SK-N-SH (cell line): ENCODE measurements at regions not wholly inside any gene's neighbourhood (a gene's known extent, or its start where the extent isn't known, plus 50 kb on each side); places are given as distances from the start of the nearest gene placed in this dataset.

ENCODE experiments used
- CTCF ChIA-PET: fragments of 300-600, 350-600 bp; formaldehyde crosslinking; extraction: SDS; loops from one replicate; lab custom pipeline; 2021; lab: Yijun Ruan, JAX
- POLR2A ChIA-PET: fragments of 350-600 bp; sonication (Branson Sonifier 250); formaldehyde crosslinking; extraction: SDS; loops from one replicate; lab custom pipeline; 2020; ENCODE audit warnings: antibody characterized with exemption, inconsistent platforms; lab: Yijun Ruan, JAX
- DNase-seq: peaks from one replicate; pipeline ENCODE4 v3.0.0; 2012
- H2AFZ ChIP-seq: fragments of 200-600 bp; sonication (generic); 2 replicates; pipeline ENCODE4 v1.8.1; 2016; ENCODE audit warnings: antibody characterized with exemption, mild to moderate bottlenecking, low read depth
- H3F3A ChIP-seq: fragments of 200-600 bp; sonication (generic); replicated peaks from 2 replicates; pipeline ENCODE3; 2016; ENCODE audit warnings: antibody characterized with exemption, mild to moderate bottlenecking; ENCODE audit not compliant: insufficient read depth
- H3K27ac ChIP-seq, 2 experiments: fragments of 200-500 bp in 1 of 2; fragments of 200-600 bp in 1 of 2; sonication (Bioruptor generic) in 1 of 2; sonication (generic), shearing (Covaris generic) in 1 of 2; 2 replicates each; pipeline versions ENCODE4 v1.5.1 to v1.6.1; 2014 to 2016; ENCODE audit warnings: low read depth in 2 of 2, inconsistent platforms in 1 of 2, low read length in 1 of 2, mild to moderate bottlenecking in 1 of 2, mixed read lengths in 1 of 2
- H3K27me3 ChIP-seq: fragments of 200-600 bp; sonication (generic), shearing (Covaris generic); 2 replicates; pipeline ENCODE4 v1.6.1; 2016; ENCODE audit warnings: mixed run types; ENCODE audit not compliant: insufficient read depth
- H3K36me3 ChIP-seq, 2 experiments: fragments of 200-500 bp in 1 of 2; fragments of 200-600 bp in 1 of 2; sonication (Bioruptor generic) in 1 of 2; sonication (generic) in 1 of 2; replicated peaks in 1 of 2; 2 replicates each; pipeline versions ENCODE3 to v1.5.1; 2014 to 2016; ENCODE audit warnings: low read length in 1 of 2, mild to moderate bottlenecking in 1 of 2; ENCODE audit not compliant: insufficient read depth in 2 of 2, control insufficient read depth in 1 of 2
- H3K4me1 ChIP-seq, 2 experiments: fragments of 200-500 bp in 1 of 2; fragments of 200-600 bp in 1 of 2; sonication (Bioruptor generic) in 1 of 2; sonication (generic), shearing (Covaris generic) in 1 of 2; 2 replicates each; pipeline versions ENCODE4 v1.5.1 to v1.6.1; 2014 to 2016; ENCODE audit warnings: low read depth in 1 of 2, low read length in 1 of 2, mixed run types in 1 of 2; ENCODE audit not compliant: insufficient read depth in 2 of 2, control insufficient read depth in 1 of 2
- H3K4me2 ChIP-seq: fragments of 200-600 bp; sonication (generic), shearing (Covaris generic); 2 replicates; pipeline ENCODE4 v1.6.1; 2017; ENCODE audit warnings: mixed run types
- H3K4me3 ChIP-seq, 2 experiments: fragments of 200-500 bp in 1 of 2; fragments of 200-600 bp in 1 of 2; sonication (Bioruptor generic) in 1 of 2; sonication (generic), shearing (Covaris generic) in 1 of 2; 2 replicates each; pipeline versions ENCODE4 v1.5.1 to v1.8.1; 2014 to 2016; ENCODE audit warnings: low read depth in 2 of 2, inconsistent platforms in 1 of 2, low read length in 1 of 2, mild to moderate bottlenecking in 1 of 2, mixed read lengths in 1 of 2, moderate library complexity in 1 of 2
- H3K79me2 ChIP-seq: fragments of 200-600 bp; sonication (generic); 2 replicates; pipeline ENCODE4 v1.8.1; 2017; ENCODE audit warnings: mild to moderate bottlenecking; ENCODE audit not compliant: insufficient read depth
- H3K9ac ChIP-seq: fragments of 200-600 bp; sonication (generic); 2 replicates; pipeline ENCODE4 v1.6.1; 2017; ENCODE audit warnings: mixed run types
- H3K9me2 ChIP-seq: fragments of 200-600 bp; sonication (generic); 2 replicates; pipeline ENCODE4 v1.6.1; 2017; ENCODE audit warnings: mixed run types
- H3K9me3 ChIP-seq: fragments of 200-600 bp; sonication (generic); 2 replicates; pipeline ENCODE4 v1.6.1; 2017; ENCODE audit warnings: mixed run types, mild to moderate bottlenecking, moderate library complexity
- H4K20me1 ChIP-seq: fragments of 200-600 bp; sonication (generic); 2 replicates; pipeline ENCODE4 v1.6.1; 2017; ENCODE audit warnings: mild to moderate bottlenecking, mixed run types; ENCODE audit not compliant: insufficient read depth
- CHD2 ChIP-seq: fragments of 150-350 bp; IDR thresholded peaks from 2 replicates; pipeline ENCODE4 v1.6.1; 2018; ENCODE audit warnings: low read length; ENCODE audit not compliant: partially characterized antibody
- CTCF ChIP-seq: fragments of 200-600 bp; sonication (generic); IDR thresholded peaks from 2 replicates; pipeline ENCODE4 v1.6.1; 2017; ENCODE audit warnings: antibody characterized with exemption, mild to moderate bottlenecking, moderate library complexity
- EP300 ChIP-seq, 2 experiments: IDR thresholded peaks; 2 replicates each; pipeline versions ENCODE4 v1.4.0 to v1.6.1; 2012; ENCODE audit warnings: borderline replicate concordance in 1 of 2, low read depth in 1 of 2, low read length in 1 of 2
- FOSL2 ChIP-seq: IDR thresholded peaks from 2 replicates; pipeline ENCODE4 v1.4.0; 2012; ENCODE audit warnings: low read depth, mild to moderate bottlenecking, moderate library complexity, borderline replicate concordance
- FOXJ3 ChIP-seq: sonication (generic); formaldehyde crosslinking; IDR thresholded peaks from 2 replicates; pipeline ENCODE4 v1.5.1; 2020; ENCODE audit warnings: mild to moderate bottlenecking, missing genetic modification reagents
- GABPA ChIP-seq: IDR thresholded peaks from 2 replicates; pipeline ENCODE4 v1.4.0; 2012; ENCODE audit warnings: low read depth, mild to moderate bottlenecking
- NRF1 ChIP-seq: IDR thresholded peaks from 2 replicates; pipeline ENCODE4 v1.6.1; 2012; ENCODE audit warnings: low read depth, mild to moderate bottlenecking, low read length
- PBX3 ChIP-seq: IDR thresholded peaks from 2 replicates; pipeline ENCODE4; 2012
- RCOR1 ChIP-seq: fragments of 150-350 bp; IDR thresholded peaks from 2 replicates; pipeline ENCODE4 v1.6.1; 2017; ENCODE audit warnings: antibody characterized with exemption, low read length
- TCF12 ChIP-seq: IDR thresholded peaks from 2 replicates; pipeline ENCODE4 v1.4.0; 2012
- TEAD4 ChIP-seq: IDR thresholded peaks from 2 replicates; pipeline ENCODE4 v1.4.0; 2012; ENCODE audit warnings: mild to moderate bottlenecking, borderline replicate concordance; ENCODE audit not compliant: insufficient read depth
- ZBTB33 ChIP-seq: IDR thresholded peaks from 2 replicates; pipeline ENCODE4 v1.4.0; 2012; ENCODE audit warnings: low read depth, borderline replicate concordance
- WGBS: methylation state at CpG from one replicate; pipeline ENCODE4 v1.1.6; 2017; ENCODE audit warnings: low lambda C conversion rate; 5-methylcytosine and 5-hydroxymethylcytosine counted together
- TF ChIP-seq, protein P1 (sequence below): IDR thresholded peaks from 2 replicates; pipeline ENCODE4 v1.6.1; 2012; ENCODE audit warnings: mild to moderate bottlenecking, low read depth, low read length, moderate library complexity
- TF ChIP-seq, protein P2 (sequence below): fragments of 150-350 bp; IDR thresholded peaks from 2 replicates; pipeline ENCODE4 v1.6.1; 2016; ENCODE audit warnings: mild to moderate bottlenecking, low read depth, low read length

- TF ChIP-seq, protein P1, sequence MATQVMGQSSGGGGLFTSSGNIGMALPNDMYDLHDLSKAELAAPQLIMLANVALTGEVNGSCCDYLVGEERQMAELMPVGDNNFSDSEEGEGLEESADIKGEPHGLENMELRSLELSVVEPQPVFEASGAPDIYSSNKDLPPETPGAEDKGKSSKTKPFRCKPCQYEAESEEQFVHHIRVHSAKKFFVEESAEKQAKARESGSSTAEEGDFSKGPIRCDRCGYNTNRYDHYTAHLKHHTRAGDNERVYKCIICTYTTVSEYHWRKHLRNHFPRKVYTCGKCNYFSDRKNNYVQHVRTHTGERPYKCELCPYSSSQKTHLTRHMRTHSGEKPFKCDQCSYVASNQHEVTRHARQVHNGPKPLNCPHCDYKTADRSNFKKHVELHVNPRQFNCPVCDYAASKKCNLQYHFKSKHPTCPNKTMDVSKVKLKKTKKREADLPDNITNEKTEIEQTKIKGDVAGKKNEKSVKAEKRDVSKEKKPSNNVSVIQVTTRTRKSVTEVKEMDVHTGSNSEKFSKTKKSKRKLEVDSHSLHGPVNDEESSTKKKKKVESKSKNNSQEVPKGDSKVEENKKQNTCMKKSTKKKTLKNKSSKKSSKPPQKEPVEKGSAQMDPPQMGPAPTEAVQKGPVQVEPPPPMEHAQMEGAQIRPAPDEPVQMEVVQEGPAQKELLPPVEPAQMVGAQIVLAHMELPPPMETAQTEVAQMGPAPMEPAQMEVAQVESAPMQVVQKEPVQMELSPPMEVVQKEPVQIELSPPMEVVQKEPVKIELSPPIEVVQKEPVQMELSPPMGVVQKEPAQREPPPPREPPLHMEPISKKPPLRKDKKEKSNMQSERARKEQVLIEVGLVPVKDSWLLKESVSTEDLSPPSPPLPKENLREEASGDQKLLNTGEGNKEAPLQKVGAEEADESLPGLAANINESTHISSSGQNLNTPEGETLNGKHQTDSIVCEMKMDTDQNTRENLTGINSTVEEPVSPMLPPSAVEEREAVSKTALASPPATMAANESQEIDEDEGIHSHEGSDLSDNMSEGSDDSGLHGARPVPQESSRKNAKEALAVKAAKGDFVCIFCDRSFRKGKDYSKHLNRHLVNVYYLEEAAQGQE = no peak
- TF ChIP-seq TCF12 = peak; percentile 90
- no peak for TF ChIP-seq CTCF
- TF ChIP-seq ZBTB33 = no peak; the same call in 1 of the 2 replicates
Measured at GRCh38 chr4:176436293-176436973, 116.7 kb downstream of the SPCS3 start (continued).

DNA sequence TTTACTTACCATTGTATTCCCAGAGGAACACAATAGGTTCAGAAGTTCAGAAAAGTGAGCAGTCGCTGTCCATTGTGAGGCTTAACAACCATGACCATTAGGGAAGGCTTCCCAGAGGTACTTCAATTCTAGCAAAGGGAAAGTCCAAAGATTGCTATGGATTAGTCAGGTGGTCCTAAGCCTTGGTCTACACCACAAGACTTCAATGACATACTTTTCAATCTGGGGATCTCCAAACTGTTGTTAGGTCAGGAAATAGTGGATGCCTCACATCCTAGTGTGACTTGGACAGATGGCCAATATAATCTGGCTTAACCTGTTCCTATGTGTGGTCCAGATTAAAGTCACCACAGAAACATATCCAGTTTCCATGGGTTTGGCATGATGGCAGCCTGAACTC is 118.0 kb downstream of the SPCS3 start:
- Histone ChIP-seq H3K27me3 (no peaks in the 10 kb centered on the region; the same call in 1 of the 2 replicates), H3K36me3 (no peaks in the 10 kb centered on the region), H3K9me2 (no peaks in the 10 kb centered on the region), H3K4me2 (no peak overlapping the region), H3K4me3 (no peak overlapping the region), H4K20me1 (no peaks in the 10 kb centered on the region), H3K4me1 (no peaks in the 10 kb centered on the region; a peak in 1 of 4 replicates), H2AFZ (no peak overlapping the region), H3K9ac (no peak overlapping the region), H3K9me3 (no peaks in the 10 kb centered on the region), H3K79me2 (no peaks in the 10 kb centered on the region), H3F3A (peaks cover 27% of the 10 kb centered on the region), H3K27ac (peak overlapping the region; percentile 79 to 91; a peak in 3 of 4 replicates)
- 33% methylated on average over 1 of the region's 1 CpG for WGBS
- no peak for TF ChIP-seq TEAD4
- TF ChIP-seq, protein P2, sequence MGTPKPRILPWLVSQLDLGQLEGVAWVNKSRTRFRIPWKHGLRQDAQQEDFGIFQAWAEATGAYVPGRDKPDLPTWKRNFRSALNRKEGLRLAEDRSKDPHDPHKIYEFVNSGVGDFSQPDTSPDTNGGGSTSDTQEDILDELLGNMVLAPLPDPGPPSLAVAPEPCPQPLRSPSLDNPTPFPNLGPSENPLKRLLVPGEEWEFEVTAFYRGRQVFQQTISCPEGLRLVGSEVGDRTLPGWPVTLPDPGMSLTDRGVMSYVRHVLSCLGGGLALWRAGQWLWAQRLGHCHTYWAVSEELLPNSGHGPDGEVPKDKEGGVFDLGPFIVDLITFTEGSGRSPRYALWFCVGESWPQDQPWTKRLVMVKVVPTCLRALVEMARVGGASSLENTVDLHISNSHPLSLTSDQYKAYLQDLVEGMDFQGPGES = no peak
- no peak for TF ChIP-seq NRF1
- no peak for TF ChIP-seq RCOR1
- TF ChIP-seq EP300 (IDR thresholded peaks at IDR 0.05; ENCODE audit: borderline replicate concordance in 1 of 2, low read depth in 1 of 2, low read length in 1 of 2) = no peak
- TF ChIP-seq GABPA = no peak
- TF ChIP-seq FOSL2 = no peak
- no peak for TF ChIP-seq PBX3
- TF ChIP-seq FOXJ3 = no peak
- TF ChIP-seq CHD2 = no peak
- TF ChIP-seq, protein P1 = no peak
- no peak for DNase-seq
- CTCF ChIA-PET = no interaction called here
- POLR2A ChIA-PET = no interaction called here
